Stomach (tissue), 4 donors: ENCODE measurements at regions not wholly inside any gene's neighbourhood (a gene's known extent, or its start where the extent isn't known, plus 50 kb on each side); places are given as distances from the start of the nearest gene placed in this dataset.

Experiments
- EP300 ChIP-seq: sonication (generic); formaldehyde crosslinking; IDR thresholded peaks from one replicate; pipeline ENCODE4 v1.6.1; 2017; ENCODE audit warnings: antibody characterized with exemption
- TF ChIP-seq, protein P1 (sequence below), 7 experiments: fragments of 450-650 bp in 4 of 7; fragments of 200-600 bp in 3 of 7; sonication (generic) in 3 of 7; IDR thresholded peaks; one replicate each; pipeline ENCODE4 v1.5.1; 2016 to 2019; ENCODE audit warnings: antibody characterized with exemption in 7 of 7, control low read depth in 2 of 7, mild to moderate bottlenecking in 1 of 7

DNA sequence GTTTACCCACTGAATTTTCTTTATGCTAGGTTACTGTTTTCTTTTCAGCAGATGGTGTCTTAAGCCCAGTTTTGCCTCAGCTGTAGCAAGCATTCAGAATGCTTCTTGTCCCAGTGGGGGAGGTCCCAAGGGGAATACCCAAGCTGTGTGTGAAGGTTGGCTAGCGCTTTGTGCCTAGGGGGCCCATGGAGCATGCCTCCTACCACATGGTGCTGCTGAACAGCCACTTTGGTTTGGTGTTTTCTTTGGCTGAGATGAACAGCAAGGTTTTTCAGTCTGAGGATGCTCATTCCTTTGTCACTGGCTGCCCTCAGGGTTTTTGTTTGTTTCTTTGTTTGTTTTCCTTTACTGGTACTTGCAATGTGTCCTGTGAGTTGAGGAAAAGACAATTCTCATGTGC, 99.0 kb downstream of the PCDH20 start:
- TF ChIP-seq, protein P1, sequence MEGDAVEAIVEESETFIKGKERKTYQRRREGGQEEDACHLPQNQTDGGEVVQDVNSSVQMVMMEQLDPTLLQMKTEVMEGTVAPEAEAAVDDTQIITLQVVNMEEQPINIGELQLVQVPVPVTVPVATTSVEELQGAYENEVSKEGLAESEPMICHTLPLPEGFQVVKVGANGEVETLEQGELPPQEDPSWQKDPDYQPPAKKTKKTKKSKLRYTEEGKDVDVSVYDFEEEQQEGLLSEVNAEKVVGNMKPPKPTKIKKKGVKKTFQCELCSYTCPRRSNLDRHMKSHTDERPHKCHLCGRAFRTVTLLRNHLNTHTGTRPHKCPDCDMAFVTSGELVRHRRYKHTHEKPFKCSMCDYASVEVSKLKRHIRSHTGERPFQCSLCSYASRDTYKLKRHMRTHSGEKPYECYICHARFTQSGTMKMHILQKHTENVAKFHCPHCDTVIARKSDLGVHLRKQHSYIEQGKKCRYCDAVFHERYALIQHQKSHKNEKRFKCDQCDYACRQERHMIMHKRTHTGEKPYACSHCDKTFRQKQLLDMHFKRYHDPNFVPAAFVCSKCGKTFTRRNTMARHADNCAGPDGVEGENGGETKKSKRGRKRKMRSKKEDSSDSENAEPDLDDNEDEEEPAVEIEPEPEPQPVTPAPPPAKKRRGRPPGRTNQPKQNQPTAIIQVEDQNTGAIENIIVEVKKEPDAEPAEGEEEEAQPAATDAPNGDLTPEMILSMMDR (IDR thresholded peaks at IDR 0.05) = no peak
- TF ChIP-seq EP300 = no peak
